ENCODE measurements at regions not wholly inside any gene's neighbourhood (a gene's known extent, or its start where the extent isn't known, plus 50 kb on each side); places are given as distances from the start of the nearest gene placed in this dataset.

DNA sequence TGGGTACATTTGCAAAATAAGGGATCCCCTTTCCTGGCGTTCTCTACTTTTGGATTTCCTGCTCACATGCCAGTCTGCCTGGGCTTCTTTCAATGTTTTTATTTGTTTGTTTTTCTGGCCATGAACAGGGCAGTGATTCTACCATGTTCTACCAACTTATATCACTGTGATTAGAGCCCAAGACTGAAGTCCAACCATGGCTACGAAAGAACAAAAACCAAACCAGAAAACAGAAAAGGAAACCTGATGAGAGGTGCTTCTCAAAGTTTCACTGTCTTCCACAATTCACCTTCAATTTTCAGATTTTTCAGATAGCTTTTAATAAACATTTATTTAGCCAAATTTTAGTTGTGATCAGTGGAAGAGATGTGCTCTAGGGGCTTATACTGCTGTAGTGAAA lies 187.6 kb upstream of the TACR3 start:
- H3K27ac ChIP-seq (ENCODE audit: low read length) = no peak overlapping the region
- POLR2A ChIA-PET (ENCODE audit: unreplicated experiment) = interaction anchor here (0.7 kb wide), 1 partner anchor 1432 kb away, joined by 4 read pairs; no protein-coding TSS in a partner anchor
- CTCF ChIA-PET = no interaction called here

DNA sequence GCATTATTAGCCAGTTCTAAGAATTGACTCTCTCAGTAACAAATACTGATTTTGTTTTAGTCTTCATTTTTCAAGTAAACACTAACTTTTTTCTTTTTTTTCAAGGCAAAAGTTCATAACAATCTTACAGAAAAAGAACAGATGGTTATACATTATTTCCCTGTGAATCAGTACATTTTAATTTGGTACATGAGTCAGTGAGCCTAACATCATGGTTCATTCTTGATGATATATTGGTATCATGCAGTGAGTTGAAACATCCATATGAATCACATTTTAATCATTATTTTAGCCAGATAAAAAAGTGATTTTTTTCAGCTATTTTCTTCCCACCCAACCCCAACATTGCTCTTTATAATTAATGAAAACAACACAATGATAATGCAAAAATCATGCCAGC lies 184.3 kb upstream of the TACR3 start:
- POLR2A ChIA-PET (ENCODE audit: unreplicated experiment) = no interaction called here
- Histone ChIP-seq H3K9ac (ENCODE audit: low read length) (no peak overlapping the region), H3K9me2 (replicated peaks; ENCODE audit: low read length) (no peaks in the 10 kb centered on the region), H3F3A (ENCODE audit: low read length, unreplicated experiment) (no peaks in the 10 kb centered on the region), H2AFZ (ENCODE audit: low read length) (no peak overlapping the region), H3K79me2 (ENCODE audit: low read length) (no peaks in the 10 kb centered on the region), H4K20me1 (ENCODE audit: low read length) (no peaks in the 10 kb centered on the region), H3K9me3 (ENCODE audit: low read length) (no peaks in the 10 kb centered on the region), H3K4me3 (ENCODE audit: low read length) (no peak overlapping the region), H3K4me1 (ENCODE audit: insufficient read depth, low read length) (no peaks in the 10 kb centered on the region), H3K27me3 (ENCODE audit: low read length) (no peaks in the 10 kb centered on the region), H3K4me2 (ENCODE audit: low read length) (no peak overlapping the region), H3K27ac (ENCODE audit: low read length) (no peak overlapping the region), H3K36me3 (ENCODE audit: low read depth, low read length) (no peaks in the 10 kb centered on the region)
- TF ChIP-seq, protein P1, sequence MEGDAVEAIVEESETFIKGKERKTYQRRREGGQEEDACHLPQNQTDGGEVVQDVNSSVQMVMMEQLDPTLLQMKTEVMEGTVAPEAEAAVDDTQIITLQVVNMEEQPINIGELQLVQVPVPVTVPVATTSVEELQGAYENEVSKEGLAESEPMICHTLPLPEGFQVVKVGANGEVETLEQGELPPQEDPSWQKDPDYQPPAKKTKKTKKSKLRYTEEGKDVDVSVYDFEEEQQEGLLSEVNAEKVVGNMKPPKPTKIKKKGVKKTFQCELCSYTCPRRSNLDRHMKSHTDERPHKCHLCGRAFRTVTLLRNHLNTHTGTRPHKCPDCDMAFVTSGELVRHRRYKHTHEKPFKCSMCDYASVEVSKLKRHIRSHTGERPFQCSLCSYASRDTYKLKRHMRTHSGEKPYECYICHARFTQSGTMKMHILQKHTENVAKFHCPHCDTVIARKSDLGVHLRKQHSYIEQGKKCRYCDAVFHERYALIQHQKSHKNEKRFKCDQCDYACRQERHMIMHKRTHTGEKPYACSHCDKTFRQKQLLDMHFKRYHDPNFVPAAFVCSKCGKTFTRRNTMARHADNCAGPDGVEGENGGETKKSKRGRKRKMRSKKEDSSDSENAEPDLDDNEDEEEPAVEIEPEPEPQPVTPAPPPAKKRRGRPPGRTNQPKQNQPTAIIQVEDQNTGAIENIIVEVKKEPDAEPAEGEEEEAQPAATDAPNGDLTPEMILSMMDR (conservative IDR thresholded peaks at IDR 0.05; ENCODE audit: low read depth, low read length) = no peak
- TF ChIP-seq EZH2phosphoT487 (IDR thresholded peaks at IDR 0.05; ENCODE audit: borderline replicate concordance, low read length) = no peak
- CTCF ChIA-PET = no interaction called here
- ATAC-seq (no peak), DNase-seq (no peak)
- intact Hi-C loops (cut with micrococcal nuclease) = no loop called here
- no TSS peak for BruUV-seq (replicated peaks)

More for the DNA sequence above, 187.6 kb upstream of the TACR3 start:
- Histone ChIP-seq H3F3A (ENCODE audit: low read length, unreplicated experiment) (no peaks in the 10 kb centered on the region), H3K4me2 (ENCODE audit: low read length) (no peak overlapping the region), H3K36me3 (ENCODE audit: low read depth, low read length) (no peaks in the 10 kb centered on the region), H3K27me3 (ENCODE audit: low read length) (no peaks in the 10 kb centered on the region), H3K4me3 (ENCODE audit: low read length) (no peak overlapping the region), H3K9me3 (ENCODE audit: low read length) (no peaks in the 10 kb centered on the region), H3K79me2 (ENCODE audit: low read length) (no peaks in the 10 kb centered on the region), H2AFZ (ENCODE audit: low read length) (no peak overlapping the region), H3K9ac (ENCODE audit: low read length) (no peak overlapping the region), H3K4me1 (ENCODE audit: insufficient read depth, low read length) (no peaks in the 10 kb centered on the region), H4K20me1 (ENCODE audit: low read length) (no peaks in the 10 kb centered on the region), H3K9me2 (replicated peaks; ENCODE audit: low read length) (no peaks in the 10 kb centered on the region)
- BruUV-seq (replicated peaks) = no TSS peak
- DNase-seq (no peak), ATAC-seq (no peak)
- TF ChIP-seq EZH2 (IDR thresholded peaks at IDR 0.05; ENCODE audit: low read length, unreplicated experiment) = no peak
- intact Hi-C loops (cut with micrococcal nuclease) = no loop called here

DNA sequence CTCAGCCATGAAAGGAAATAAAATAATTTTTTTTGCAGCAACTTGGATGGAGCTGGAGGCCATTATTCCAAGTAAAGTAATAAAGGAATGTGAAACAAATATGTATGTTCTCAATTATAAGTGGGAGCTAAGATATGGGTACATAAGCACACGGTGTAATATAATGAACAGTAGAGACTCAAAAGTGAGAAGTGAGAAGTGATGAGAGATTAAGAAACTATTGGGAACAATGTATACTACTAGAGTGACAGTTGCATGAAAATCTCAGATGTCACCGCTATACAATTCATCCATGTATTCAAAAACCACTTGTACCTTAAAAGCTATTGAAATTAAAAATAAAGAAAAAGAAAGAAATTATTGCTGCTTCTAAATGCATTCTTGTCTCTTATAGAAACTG lies 182.9 kb upstream of the TACR3 start:
- Histone ChIP-seq H3K4me1 (ENCODE audit: insufficient read depth, low read length) (no peaks in the 10 kb centered on the region), H3K9me2 (replicated peaks; ENCODE audit: low read length) (no peaks in the 10 kb centered on the region), H3K9ac (ENCODE audit: low read length) (no peak overlapping the region), H3K36me3 (ENCODE audit: low read depth, low read length) (no peaks in the 10 kb centered on the region), H3K79me2 (ENCODE audit: low read length) (no peaks in the 10 kb centered on the region), H3K4me2 (ENCODE audit: low read length) (no peak overlapping the region), H4K20me1 (ENCODE audit: low read length) (no peaks in the 10 kb centered on the region), H3K27ac (ENCODE audit: low read length) (no peak overlapping the region), H3K27me3 (ENCODE audit: low read length) (no peaks in the 10 kb centered on the region), H3K4me3 (ENCODE audit: low read length) (no peak overlapping the region), H2AFZ (ENCODE audit: low read length) (no peak overlapping the region), H3F3A (ENCODE audit: low read length, unreplicated experiment) (no peaks in the 10 kb centered on the region), H3K9me3 (ENCODE audit: low read length) (no peaks in the 10 kb centered on the region)
- ChIA-PET POLR2A (ENCODE audit: unreplicated experiment) (no interaction called here), CTCF (no interaction called here)
- ATAC-seq (no peak), DNase-seq (no peak)
- intact Hi-C loops (cut with micrococcal nuclease) = no loop called here
- no peak for TF ChIP-seq EZH2 (IDR thresholded peaks at IDR 0.05; ENCODE audit: low read length, unreplicated experiment)
- TF ChIP-seq, protein P1 (conservative IDR thresholded peaks at IDR 0.05; ENCODE audit: low read depth, low read length) = no peak
- TF ChIP-seq EZH2phosphoT487 (IDR thresholded peaks at IDR 0.05; ENCODE audit: borderline replicate concordance, low read length) = no peak
- BruUV-seq (replicated peaks) = no TSS peak

Data from PC-3 (cell line).